Stomach (tissue), 4 donors: ENCODE measurements at regions not wholly inside any gene's neighbourhood (a gene's known extent, or its start where the extent isn't known, plus 50 kb on each side); places are given as distances from the start of the nearest gene placed in this dataset.

Experiments
- EP300 ChIP-seq: sonication (generic); formaldehyde crosslinking; IDR thresholded peaks from one replicate; pipeline ENCODE4 v1.6.1; 2017; ENCODE audit warnings: antibody characterized with exemption
- TF ChIP-seq, protein P1 (sequence below), 7 experiments: fragments of 450-650 bp in 4 of 7; fragments of 200-600 bp in 3 of 7; sonication (generic) in 3 of 7; IDR thresholded peaks; one replicate each; pipeline ENCODE4 v1.5.1; 2016 to 2019; ENCODE audit warnings: antibody characterized with exemption in 7 of 7, control low read depth in 2 of 7, mild to moderate bottlenecking in 1 of 7

DNA sequence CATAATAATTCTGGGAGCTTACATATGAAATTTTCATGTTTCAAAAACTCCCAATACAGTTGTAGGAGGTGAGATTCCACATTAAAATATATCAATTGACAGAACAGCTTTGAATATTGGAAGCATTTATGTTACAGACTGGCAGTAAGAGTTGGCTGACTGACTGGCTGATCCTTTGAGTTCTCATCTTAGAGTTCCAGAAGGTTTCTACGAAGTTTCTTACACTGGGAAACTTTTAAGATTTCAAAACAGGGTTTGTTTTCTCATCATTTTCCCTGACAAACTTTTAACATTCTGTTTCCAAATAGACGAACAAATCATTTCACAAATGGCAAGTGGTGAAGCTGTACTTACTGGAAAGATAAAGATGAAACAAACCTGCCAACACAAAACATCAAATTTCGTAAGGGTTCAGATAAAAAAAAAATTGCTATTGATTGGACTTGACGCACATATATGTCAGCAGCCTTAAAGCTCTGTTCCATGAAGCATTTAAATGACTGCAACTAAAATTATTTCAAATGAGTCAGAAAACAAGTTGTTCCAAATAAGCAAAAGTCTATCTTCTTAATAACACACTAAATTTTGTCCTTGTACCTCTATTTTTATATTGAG lies 243.5 kb downstream of the SUCLA2 start:
- TF ChIP-seq, protein P1, sequence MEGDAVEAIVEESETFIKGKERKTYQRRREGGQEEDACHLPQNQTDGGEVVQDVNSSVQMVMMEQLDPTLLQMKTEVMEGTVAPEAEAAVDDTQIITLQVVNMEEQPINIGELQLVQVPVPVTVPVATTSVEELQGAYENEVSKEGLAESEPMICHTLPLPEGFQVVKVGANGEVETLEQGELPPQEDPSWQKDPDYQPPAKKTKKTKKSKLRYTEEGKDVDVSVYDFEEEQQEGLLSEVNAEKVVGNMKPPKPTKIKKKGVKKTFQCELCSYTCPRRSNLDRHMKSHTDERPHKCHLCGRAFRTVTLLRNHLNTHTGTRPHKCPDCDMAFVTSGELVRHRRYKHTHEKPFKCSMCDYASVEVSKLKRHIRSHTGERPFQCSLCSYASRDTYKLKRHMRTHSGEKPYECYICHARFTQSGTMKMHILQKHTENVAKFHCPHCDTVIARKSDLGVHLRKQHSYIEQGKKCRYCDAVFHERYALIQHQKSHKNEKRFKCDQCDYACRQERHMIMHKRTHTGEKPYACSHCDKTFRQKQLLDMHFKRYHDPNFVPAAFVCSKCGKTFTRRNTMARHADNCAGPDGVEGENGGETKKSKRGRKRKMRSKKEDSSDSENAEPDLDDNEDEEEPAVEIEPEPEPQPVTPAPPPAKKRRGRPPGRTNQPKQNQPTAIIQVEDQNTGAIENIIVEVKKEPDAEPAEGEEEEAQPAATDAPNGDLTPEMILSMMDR (IDR thresholded peaks at IDR 0.05): no peak
- no peak for TF ChIP-seq EP300
